MM.1S (cell line): ENCODE measurements at regions not wholly inside any gene's neighbourhood (a gene's known extent, or its start where the extent isn't known, plus 50 kb on each side); places are given as distances from the start of the nearest gene placed in this dataset.

Source experiments
- DNase-seq: peaks from one replicate; pipeline ENCODE4 v3.0.0-alpha.2; 2015
- H2AFZ ChIP-seq: fragments of 300-600 bp; sonication (generic); 2 replicates; pipeline ENCODE4 v1.6.0; 2016; ENCODE audit warnings: antibody characterized with exemption, low read length
- H3F3A ChIP-seq: fragments of 300-600 bp; sonication (generic); 2 replicates; pipeline ENCODE4 v1.6.1; 2016; ENCODE audit warnings: mild to moderate bottlenecking, antibody characterized with exemption, low read length, moderate library complexity, mixed read lengths; ENCODE audit not compliant: insufficient read depth
- H3K27ac ChIP-seq: fragments of 300-600 bp; sonication (generic); 2 replicates; pipeline ENCODE4 v1.5.1; 2016; ENCODE audit warnings: mild to moderate bottlenecking, low read length
- H3K27me3 ChIP-seq: fragments of 300-600 bp; sonication (generic); replicated peaks from 2 replicates; pipeline ENCODE4 v1.6.0; 2016; ENCODE audit warnings: low read length; ENCODE audit not compliant: insufficient read depth
- H3K36me3 ChIP-seq: fragments of 300-600 bp; sonication (generic); replicated peaks from 2 replicates; pipeline ENCODE4 v1.6.1; 2016; ENCODE audit warnings: mild to moderate bottlenecking, low read length, mixed read lengths; ENCODE audit not compliant: insufficient read depth
- H3K4me1 ChIP-seq: fragments of 300-600 bp; sonication (generic); 2 replicates; pipeline ENCODE4 v1.6.1; 2016; ENCODE audit warnings: low read length, mixed read lengths
- H3K4me2 ChIP-seq: fragments of 300-600 bp; sonication (generic); 2 replicates; pipeline ENCODE4 v1.6.0; 2016; ENCODE audit warnings: low read depth, low read length
- H3K4me3 ChIP-seq: fragments of 300-600 bp; sonication (generic); 2 replicates; pipeline ENCODE4 v1.5.1; 2016; ENCODE audit warnings: low read length, mixed read lengths
- H3K79me2 ChIP-seq: fragments of 300-600 bp; sonication (generic); 2 replicates; pipeline ENCODE4 v1.6.1; 2016; ENCODE audit warnings: mixed run types, low read length, mixed read lengths
- H3K9ac ChIP-seq: fragments of 300-600 bp; sonication (generic); 2 replicates; pipeline ENCODE4 v1.6.1; 2016; ENCODE audit warnings: low read length, mixed read lengths
- H3K9me2 ChIP-seq: fragments of 300-600 bp; sonication (generic); replicated peaks from 2 replicates; pipeline ENCODE4 v1.6.1; 2016; ENCODE audit warnings: mild to moderate bottlenecking, low read length, mixed read lengths; ENCODE audit not compliant: insufficient read depth
- H3K9me3 ChIP-seq: fragments of 300-600 bp; sonication (generic); replicated peaks from 2 replicates; pipeline ENCODE4 v1.6.1; 2016; ENCODE audit warnings: mild to moderate bottlenecking, low read length, mixed read lengths; ENCODE audit not compliant: insufficient read depth
- H4K20me1 ChIP-seq: fragments of 300-600 bp; sonication (generic); 2 replicates; pipeline ENCODE4 v1.6.1; 2016; ENCODE audit warnings: mild to moderate bottlenecking, low read length, moderate library complexity, mixed read lengths; ENCODE audit not compliant: insufficient read depth
- CTCF ChIP-seq: fragments of 300-600 bp; sonication (generic); IDR thresholded peaks from 2 replicates; pipeline ENCODE4 v1.5.1; 2016; ENCODE audit warnings: antibody characterized with exemption, low read length, mixed read lengths
- EZH2 ChIP-seq: fragments of 300-600 bp; sonication (generic); optimal IDR thresholded peaks from 2 replicates; pipeline ENCODE3; 2017; ENCODE audit warnings: low read depth, mild to moderate bottlenecking, antibody characterized with exemption, low read length, mixed read lengths
- EZH2phosphoT487 ChIP-seq: fragments of 300-600 bp; sonication (generic); IDR thresholded peaks from 2 replicates; pipeline ENCODE4 v1.6.1; 2018; ENCODE audit warnings: antibody characterized with exemption, low read length

- H4K20me1 ChIP-seq: no peaks in the 10 kb centered on the region
- H3K36me3 ChIP-seq: no peaks in the 10 kb centered on the region
- H3K4me2 ChIP-seq: no peak overlapping the region
- H3F3A ChIP-seq: no peaks in the 10 kb centered on the region
- H3K4me1 ChIP-seq: no peaks in the 10 kb centered on the region
- DNase-seq: no peak
- no peaks in the 10 kb centered on the region for H3K9me3 ChIP-seq
- no peak overlapping the region for H2AFZ ChIP-seq
- H3K9me2 ChIP-seq: no peaks in the 10 kb centered on the region
- H3K27me3 ChIP-seq: no peaks in the 10 kb centered on the region
- no peak overlapping the region for H3K4me3 ChIP-seq
- TF ChIP-seq EZH2 (no peak), CTCF (no peak), EZH2phosphoT487 (no peak)
- H3K27ac ChIP-seq: no peak overlapping the region
- no peaks in the 10 kb centered on the region for H3K79me2 ChIP-seq
- H3K9ac ChIP-seq: no peak overlapping the region
Observed at GRCh38 chr3:30308131-30308530, 298.3 kb upstream of the TGFBR2 start.

- no peak for DNase-seq
- Histone ChIP-seq H3K4me2 (no peak overlapping the region), H3K27me3 (no peaks in the 10 kb centered on the region), H3K79me2 (no peaks in the 10 kb centered on the region), H4K20me1 (no peaks in the 10 kb centered on the region), H3K9ac (no peak overlapping the region), H3K27ac (no peak overlapping the region), H2AFZ (no peak overlapping the region), H3K4me3 (no peak overlapping the region), H3K4me1 (no peaks in the 10 kb centered on the region), H3K9me2 (no peaks in the 10 kb centered on the region), H3K9me3 (no peaks in the 10 kb centered on the region), H3K36me3 (no peaks in the 10 kb centered on the region), H3F3A (no peaks in the 10 kb centered on the region)
- no peak for TF ChIP-seq EZH2phosphoT487
Observed at GRCh38 chr3:30309961-30310954, 296.1 kb upstream of the TGFBR2 start.

DNA sequence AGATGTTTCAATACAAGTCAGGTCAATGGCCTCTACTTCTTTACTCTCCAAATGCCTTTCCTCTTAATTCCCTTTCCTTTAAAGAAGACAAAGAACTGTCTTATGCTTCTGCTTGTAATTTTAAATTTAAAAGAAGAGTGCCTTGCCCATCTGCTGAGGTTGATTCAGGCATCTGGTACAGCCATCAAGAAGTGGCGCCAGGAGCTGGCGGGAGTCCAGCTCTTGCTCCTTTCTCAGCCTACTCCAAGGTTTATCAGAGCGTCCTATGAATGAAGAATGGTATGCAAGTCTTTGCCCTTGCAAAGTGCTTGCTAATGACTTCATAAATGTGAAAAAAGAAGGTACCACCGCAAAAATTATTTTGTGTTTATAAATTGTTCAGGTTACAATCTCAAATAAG lies 294.6 kb upstream of the TGFBR2 start:
- Histone ChIP-seq H3K9ac (no peak overlapping the region), H3K4me1 (no peaks in the 10 kb centered on the region), H3K9me3 (no peaks in the 10 kb centered on the region), H3F3A (no peaks in the 10 kb centered on the region), H3K4me3 (no peak overlapping the region), H3K79me2 (no peaks in the 10 kb centered on the region), H3K4me2 (no peak overlapping the region), H4K20me1 (no peaks in the 10 kb centered on the region), H3K9me2 (no peaks in the 10 kb centered on the region), H3K27me3 (no peaks in the 10 kb centered on the region), H3K36me3 (no peaks in the 10 kb centered on the region), H2AFZ (no peak overlapping the region), H3K27ac (no peak overlapping the region)
- TF ChIP-seq CTCF (no peak), EZH2phosphoT487 (no peak), EZH2 (no peak)
- DNase-seq: no peak

DNA sequence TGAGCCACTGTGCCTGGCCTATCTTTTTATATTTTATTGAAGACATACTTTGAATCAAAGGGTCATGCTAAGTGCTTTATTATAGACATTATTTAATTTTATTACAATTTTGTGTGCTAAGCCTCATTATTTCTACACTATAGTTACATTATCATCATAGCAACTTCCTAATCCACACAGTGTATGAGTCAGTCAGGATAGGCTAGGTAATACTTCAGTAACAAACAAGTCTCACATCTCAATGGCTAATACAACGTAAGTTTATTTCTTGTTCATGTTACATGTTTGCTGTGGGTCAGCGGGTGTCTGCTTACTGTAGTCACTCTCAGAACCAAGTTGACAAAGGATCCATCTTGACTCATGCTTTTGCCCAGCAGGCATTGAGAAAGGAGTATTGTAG lies 292.6 kb upstream of the TGFBR2 start:
- no peaks in the 10 kb centered on the region for H3K9me3 ChIP-seq
- no peak overlapping the region for H2AFZ ChIP-seq
- no peak overlapping the region for H3K4me2 ChIP-seq
- H3K9me2 ChIP-seq: no peaks in the 10 kb centered on the region
- no peaks in the 10 kb centered on the region for H4K20me1 ChIP-seq
- H3F3A ChIP-seq: no peaks in the 10 kb centered on the region
- no peak overlapping the region for H3K27ac ChIP-seq
- no peak overlapping the region for H3K9ac ChIP-seq
- no peak for DNase-seq
- no peaks in the 10 kb centered on the region for H3K4me1 ChIP-seq
- no peaks in the 10 kb centered on the region for H3K27me3 ChIP-seq
- no peak for TF ChIP-seq EZH2
- no peak overlapping the region for H3K4me3 ChIP-seq
- H3K36me3 ChIP-seq: no peaks in the 10 kb centered on the region
- no peaks in the 10 kb centered on the region for H3K79me2 ChIP-seq
